Middle frontal gyrus (tissue), 1 donor: ENCODE measurements at regions not wholly inside any gene's neighbourhood (a gene's known extent, or its start where the extent isn't known, plus 50 kb on each side); places are given as distances from the start of the nearest gene placed in this dataset.
A peak's percentile ranks its signal among the peaks of the same experiment; 100 is the strongest.

ENCODE experiments used
- DNase-seq: peaks from one replicate; pipeline ENCODE4 v3.0.0-alpha.2; 2015; ENCODE audit warnings: low spot score; ENCODE audit errors: extremely low spot score

DNA sequence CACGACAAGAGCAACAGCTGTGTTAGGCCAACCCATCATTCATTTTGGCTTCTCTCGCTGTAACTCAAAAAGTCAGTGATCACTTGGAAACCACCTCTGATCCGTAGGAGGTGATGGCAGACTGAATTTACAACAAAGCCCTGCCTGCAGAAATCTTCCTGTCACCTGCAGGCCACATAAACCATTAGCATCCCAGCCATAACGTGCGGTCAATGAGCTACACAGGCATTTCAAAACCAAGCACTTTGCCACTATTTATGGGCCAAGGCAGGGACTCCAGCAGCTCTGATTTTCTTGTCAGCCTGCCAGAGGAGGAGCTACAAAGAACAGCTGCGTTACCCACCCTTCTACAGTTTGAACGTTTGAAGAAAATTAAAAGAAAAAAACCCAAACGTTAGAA, 228.1 kb upstream of the PPARGC1A start:
- no peak for DNase-seq

DNA sequence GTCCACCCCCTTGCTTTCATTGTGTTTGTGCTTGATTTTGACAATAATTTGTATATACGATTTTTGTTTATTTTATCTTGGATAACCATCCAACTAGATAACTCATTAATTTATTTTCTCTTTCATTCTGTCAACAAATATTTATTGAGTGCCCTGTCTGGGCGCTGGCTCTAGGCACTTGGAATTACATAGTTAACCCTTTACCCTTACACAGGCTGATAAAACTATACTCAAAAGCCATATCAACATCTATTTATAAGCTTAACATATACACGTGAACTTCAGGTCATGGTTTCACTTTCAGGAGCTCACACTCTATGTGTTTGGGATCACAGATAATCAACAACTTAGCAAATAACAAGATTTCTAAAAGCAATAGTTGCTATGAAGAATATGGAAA, 226.3 kb upstream of the PPARGC1A start:
- no peak for DNase-seq

DNA sequence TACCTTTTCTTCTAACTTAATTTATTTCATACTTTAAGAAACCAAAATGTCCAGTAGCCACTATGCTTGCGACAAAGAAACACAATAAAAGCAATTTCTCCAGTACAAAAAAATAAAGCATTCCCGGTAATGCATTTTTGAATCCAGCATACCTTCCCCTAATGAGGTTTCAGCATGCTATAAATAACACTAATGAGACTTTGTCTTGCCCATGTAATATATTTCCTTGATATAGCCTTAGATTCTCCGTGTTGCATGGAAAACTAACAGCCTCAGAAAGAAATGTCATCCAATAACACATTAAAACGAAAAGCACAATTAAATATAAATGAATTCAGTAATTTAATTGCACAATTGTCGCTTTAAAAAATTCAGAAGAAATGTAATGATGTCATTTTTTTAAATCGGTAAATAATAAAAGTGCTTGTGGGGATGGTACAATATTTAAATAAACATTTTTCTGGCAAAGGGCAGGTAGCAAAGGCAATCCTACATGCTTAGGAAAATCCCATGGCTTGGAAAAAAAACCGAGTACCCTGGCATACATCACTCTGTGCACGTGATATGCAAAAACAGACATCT, 225.2 kb upstream of the PPARGC1A start:
- DNase-seq = no peak

DNA sequence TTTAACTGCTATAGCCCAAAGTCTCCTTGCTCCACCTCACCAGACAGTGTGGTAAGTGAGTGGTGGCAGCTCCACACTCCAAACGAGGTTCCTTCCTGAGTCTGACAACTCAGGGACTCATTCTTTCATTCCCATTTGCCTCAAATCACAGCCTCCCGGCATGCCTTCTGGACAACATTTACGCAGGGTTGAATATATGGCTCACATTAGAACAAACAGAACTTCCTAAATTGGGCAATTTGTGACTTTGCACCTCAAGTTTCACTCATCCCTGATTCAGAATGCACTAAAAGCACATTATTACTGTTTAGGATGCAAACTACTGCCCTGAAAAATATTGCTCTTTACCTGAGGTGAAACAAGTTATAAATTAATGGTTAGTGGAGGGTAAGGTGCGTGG, 224.6 kb upstream of the PPARGC1A start:
- DNase-seq = no peak

DNA sequence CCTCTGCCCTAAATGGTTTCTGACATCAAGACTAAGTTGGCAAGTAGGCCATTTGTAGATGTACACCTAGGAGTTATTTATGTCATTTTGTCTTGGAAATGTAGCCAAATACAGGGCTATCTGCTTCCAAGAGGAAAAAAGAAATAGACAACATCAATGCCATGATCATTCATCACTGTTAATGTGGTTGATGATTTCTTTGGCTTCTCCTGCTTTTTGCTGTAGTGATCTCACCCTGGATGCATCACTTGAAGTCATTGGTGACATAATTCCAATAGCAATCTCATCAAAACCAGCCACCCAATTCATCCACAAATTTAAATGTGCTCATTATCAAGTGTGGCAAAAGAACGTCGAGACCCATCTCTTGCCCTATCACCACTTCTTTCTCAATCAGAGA, 222.6 kb upstream of the PPARGC1A start:
- DNase-seq = no peak

DNA sequence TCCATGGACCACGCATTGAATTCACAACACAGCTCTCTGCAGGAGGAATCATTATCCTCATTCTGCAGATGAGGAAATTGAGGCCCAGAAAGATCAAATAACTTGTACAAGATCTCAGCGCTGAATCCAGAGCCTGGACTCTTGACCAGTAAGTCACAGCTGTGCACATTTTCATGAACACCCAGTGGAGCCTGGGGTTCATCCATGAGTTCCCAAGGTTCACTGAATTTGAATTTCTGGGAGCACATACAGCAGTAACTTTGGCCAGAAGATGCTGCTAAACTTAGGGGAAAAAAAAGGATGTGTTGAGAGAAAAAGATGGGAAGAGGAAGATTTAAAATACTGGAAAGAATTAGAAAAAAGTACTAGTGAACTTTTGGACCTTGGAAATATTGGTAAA, 218.7 kb upstream of the PPARGC1A start:
- no peak for DNase-seq

DNA sequence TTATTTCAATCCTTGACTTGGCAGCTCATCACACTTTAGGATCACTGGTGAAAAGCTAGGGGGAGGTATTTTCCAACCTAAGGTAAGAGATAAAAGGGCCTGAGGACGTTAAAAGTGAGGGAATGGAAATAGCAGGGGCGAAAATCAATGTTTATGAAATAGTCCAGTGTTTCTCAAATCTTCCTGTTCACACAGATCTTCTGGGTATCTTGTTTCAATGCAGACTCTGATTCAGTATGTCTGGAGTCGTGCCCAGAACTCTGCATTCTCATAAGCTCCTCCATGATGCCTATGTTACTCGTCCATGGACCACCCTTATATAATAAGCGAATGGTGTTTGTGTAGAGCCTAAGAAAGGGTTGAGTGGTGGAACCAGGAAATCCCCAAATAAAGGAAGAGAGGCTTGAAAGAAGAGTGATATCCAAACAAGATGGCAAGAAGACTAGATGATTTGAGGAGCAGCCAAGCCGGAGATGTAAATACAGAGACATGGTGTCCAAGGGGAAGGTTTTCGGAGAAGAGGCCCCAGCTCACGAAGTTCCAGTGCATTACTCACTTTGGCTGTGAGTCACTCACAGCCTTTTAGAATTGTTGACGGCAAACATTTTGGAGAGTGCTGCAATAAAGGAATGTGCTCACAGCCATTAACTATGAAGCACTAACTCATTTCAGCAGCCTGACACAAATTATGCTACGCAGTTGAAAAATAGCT, 215.6 kb upstream of the PPARGC1A start:
- peak; percentile 28 for DNase-seq

DNA sequence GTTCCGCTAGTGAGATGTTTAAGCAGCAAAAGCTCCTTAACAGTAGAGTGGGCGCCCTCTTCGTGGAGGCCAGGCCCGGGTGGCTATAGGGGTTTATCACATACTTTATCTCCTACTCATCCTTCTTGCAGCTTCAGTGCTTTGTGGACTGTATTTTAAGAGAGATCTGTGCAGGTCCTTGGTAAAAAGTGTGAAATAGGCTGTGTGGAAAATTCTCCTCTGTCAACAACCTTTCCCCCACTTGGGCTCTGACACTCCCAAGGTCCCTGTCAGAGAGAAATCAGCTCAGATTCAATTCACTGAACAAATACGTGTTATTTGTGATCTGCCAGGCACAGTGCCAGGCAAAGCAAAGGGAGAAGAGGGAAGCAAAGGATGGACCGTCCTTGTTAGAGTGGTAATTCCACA, 214.3 kb upstream of the PPARGC1A start:
- DNase-seq = no peak

DNA sequence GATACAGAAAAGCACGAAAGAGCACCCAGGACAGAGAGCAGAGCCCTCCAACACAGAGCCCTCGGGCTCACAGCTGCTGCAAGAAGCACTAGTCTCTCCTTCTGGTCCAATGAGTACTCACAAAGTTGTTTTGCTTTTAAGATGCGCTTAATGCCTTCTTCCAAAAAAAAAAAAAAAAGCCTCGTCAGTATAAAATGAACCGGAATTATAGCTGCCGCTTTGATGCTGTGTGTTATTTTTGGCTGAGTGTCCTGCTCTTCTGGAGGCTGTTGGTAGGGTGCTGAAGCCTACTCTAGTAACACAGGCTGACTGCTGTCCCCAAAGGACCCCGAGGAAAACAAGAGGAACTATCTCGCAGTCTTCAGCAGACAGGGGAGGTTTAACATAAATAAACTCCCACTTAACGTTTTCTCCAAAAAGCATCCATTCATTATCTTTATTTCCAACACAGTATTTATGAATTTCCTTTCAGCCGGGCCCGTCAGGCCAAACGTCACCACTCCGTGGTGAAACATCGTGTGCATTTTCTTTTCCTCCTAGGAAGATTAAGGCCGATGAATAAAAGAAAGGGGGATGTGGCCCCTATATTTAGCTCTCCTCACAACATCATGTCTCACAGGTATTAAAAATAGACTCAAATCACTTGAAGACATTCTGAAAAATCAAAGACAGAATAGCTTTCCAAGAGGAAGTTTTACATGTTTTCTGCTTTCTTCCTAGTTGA, 213.7 kb upstream of the PPARGC1A start:
- no peak for DNase-seq

DNA sequence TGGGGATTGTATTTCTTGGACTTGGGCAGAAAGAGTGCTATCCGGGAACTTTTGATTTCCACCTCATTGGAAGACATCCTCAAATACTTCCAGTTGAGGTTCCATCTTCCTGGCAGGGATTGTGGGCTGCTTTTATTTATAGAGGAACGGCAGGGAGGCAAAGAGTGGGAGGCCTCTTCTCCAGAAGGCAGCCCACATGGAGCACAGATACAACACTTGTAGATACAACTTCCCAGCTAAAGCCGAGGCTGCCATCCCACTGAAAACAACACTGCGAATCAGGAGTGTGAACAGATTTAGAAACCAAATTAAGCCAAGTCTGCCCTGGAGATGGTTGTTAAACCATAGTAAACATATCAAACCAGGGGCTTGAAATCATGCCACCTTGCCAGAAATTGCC, 212.8 kb upstream of the PPARGC1A start:
- peak; percentile 31 for DNase-seq

DNA sequence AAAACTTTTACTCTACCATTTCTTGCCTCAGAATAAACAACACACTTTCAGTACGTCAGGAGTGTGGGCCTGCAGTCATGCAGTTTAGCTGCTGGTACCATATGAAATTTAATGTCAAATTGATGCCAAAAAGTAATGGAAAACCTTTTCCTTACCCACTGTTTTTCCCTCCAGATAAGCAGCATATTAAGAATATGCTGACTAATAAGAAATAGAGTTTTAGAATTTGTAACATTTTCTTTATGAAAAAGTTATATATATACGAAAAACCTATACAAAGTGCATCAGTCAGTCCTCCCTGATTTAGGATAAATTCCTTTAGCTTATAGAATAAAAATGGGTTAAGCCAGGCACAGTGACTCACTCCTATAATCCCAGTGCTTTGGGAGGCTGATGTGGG, 206.8 kb upstream of the PPARGC1A start:
- DNase-seq = no peak

DNA sequence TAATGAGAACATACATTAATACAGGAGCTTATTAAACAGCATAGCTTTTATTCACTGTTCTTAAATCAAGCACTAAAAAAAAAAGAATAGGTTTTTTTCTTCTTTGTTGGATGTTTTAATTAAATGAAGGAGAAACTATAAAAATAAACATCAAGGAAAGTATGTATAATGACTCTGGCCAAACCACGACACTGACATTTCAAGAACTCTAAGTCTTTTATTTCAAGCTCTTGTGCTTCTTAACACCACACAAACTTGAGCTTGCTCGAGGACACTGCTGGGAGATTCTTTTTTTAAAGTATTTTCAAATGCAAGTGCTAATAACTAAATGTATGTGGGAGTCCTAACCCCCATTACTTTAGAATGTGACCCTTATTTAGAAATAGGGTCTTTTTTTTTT, 204.9 kb upstream of the PPARGC1A start:
- no peak for DNase-seq

DNA sequence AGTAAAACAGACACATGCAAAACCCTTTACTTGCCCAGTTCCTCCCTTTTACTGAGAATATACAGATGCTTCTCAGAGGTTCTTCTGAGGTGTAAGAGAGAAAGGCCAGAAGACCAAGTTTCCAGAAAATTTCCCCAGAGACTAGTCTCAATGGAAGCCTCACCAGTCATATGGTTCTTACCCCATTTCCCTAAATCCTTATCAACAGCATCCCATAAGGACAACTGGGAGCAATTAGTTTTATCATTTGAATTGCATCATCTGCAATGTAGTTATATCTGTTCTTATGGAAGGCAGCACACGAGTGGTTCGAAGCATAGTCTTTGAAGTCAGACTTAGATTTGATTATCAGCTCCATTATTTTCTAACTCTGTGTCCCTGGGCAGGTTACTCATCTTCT, 203.6 kb upstream of the PPARGC1A start:
- DNase-seq = no peak

DNA sequence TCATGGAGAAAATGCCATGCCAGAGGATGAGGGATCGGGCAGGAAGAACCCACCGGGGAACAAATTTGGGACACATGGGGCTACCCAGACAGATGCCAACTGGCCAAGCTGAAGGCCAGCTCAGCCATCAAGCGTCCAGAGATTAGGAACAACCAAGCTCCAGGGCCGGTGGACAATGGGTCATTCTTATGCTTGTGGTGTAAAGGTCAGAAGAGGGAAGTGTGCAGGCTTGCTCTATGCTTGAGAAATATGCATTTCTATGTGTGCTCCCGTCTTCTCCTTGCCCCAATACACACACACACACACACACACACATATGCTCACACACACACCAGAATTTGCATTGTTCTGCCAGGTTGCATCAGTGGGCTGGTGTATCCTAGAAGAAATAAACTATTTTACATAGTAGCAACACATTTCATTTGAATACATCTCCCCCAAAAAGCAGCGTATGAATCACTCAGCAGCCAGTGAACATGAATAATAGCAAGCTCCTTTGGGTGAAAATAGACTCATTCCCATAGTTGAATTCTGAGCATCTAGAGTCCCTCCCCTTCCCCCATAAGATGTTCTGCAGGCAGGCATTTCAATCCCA, 201.9 kb upstream of the PPARGC1A start:
- DNase-seq = no peak

DNA sequence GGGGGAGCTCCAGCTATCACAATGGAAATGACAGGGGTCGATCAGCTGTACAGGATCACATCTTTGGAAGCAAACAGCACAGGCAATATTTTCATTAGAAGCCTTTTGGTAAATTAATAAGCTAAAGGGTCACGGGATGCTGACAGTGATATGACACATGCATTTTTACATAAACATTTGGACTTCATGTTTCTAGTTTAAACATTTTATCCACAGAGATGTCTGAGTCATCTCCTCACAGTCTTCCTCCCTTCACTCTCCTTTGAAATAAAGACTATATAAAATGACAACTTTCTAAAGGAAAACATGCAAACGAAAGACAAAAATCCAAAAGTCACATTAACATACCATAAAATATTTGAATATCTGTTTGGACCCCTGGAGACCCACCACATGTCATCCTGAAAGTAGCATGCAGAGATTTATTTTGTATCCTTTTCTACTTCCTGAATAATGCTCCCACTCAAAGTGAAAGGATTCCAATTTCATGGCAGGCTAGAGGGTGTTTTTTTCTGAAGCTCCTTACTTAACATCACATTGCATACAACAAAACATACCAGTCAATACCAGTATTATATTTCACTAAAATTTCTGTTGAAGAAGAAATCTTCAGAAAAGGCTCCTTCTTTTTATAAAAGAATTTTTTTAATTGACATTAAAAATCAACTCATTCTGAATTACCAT, 200.1 kb upstream of the PPARGC1A start:
- no peak for DNase-seq

DNA sequence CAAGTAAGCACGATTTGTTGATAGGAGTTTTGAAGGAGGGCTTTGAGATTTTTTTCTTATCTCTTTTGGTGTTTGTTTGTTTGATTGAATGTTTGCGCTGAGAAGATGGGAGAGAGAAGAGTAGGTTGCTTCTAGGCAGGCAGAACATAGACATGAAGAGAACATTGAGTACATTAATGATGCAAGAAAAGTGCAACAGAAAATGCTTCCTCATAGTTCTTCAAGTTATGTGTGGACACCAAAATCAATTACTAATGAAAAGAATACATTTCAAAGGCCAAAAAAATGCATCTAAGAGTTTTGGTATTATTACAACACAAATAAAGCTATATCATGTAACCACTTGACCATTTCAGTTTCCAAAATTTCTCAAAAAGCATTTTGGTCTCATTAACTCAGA, 191.0 kb upstream of the PPARGC1A start:
- no peak for DNase-seq

DNA sequence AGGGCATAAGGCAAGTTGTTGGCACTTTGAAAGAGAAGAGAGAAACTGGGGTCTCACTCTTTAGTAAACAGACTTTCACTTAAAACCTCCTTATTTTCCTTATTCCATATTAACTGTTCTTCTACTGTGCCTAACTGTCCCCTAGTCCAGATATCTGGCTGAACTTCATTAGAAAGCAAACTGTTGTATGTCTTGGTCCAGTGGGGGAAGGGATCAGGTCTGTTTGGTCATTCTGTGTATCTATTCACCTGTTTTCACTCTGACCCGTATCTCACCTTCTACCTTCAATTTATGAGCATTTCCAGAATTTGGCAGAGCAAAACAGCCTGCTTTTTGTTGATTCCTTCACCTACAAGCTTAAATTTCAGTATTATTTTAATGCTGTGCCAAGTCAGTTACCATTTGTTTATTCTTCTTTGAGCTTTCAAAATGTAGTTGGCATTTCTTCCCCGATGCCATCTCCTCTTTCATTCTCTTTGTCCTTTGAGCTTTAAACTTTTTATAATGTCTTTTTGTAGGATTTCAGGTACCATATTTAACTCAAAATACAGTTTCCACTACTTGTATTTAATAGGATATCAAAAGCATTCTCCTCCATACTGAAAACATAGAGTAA, 188.6 kb upstream of the PPARGC1A start:
- no peak for DNase-seq

DNA sequence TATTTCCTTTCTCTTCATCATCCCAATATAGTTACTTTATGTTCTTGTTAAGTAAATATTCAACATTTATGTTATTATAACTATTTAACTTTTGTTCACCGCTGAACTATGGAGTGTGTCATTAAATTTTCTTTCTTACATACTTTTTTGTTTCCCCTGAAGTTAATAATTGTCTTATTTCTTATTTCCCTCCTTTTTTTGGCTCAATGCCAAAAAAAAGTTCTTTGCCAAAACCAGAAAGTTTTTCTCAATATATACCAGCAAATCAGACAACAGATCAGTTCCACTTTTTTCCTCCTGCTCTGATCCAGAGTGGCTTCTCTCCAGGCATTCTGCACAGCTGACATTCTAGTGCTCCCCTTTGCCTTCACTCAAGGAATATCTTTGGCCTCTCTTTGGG, 187.0 kb upstream of the PPARGC1A start:
- DNase-seq = no peak

DNA sequence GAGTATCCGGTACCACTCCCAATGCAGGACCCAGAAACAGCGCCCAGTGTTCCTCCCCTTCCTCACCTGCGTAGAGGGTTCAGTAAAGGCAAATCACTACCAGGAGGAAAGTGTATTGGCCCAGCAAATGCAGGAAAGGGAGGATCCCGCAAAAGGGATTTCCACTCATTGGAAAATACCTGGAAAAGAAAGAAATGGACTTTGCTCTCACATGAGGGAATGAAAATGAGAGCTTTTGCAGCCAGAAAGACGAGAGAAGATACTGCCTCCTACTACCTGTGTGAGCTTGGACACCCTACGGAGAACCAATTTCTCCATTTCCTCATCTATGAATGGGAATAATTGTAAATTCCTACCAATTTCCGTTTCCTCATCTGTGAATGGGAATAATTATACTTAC, 184.1 kb upstream of the PPARGC1A start:
- DNase-seq = no peak

DNA sequence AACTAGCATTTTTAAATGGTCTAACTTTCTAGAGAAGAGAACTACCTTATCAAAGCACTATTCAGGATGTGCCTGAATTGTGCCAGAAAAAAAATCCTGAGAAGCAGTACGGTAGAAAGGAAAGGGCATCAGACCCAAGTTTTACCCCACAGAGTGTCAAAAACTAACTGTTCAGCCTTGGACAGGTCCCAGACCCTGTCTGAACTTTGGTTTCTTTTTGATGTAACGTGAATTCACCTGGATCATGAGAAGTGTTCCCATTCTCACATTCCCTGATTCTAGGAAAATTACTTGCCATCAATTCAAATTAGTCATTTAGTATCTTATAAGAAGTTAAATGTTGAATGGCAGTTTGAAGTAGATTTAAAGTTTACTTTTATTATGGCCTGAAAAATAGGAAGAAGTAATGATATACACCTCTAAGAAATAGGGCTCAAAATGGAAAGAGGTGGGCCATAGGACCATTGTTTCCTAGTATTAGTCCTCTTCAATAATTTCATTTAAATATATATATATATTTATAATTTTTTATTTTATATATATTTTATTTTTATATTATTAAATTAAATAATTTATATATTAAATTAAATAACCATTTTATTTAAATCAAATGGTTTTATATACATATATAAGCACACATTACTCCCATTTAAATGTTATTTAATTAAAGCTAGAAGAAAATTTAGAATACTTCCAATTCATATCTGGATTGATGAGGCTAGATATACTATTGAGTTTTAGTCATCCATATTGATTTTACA, 181.9 kb upstream of the PPARGC1A start:
- DNase-seq = no peak

DNA sequence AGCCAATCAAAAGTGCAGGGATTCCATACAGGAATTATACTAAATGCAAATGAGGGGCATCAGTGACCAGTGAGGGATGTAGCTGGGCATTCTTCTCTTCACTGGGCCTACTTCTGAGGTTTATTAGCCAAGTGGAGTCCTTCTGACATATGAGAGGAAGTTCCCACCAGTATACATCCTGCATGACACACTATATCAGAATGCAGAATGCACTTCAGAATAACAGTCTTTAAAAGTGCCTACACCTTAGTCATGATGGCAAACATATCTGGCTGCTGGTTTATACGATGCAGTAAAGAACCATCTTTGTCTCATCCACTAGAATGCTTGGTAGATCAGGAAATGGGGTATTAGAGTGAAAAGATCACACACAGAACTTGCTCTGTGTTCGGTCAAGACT, 180.3 kb upstream of the PPARGC1A start:
- DNase-seq = no peak
